GM18909 (cell line): ENCODE measurements at regions not wholly inside any gene's neighbourhood (a gene's known extent, or its start where the extent isn't known, plus 50 kb on each side); places are given as distances from the start of the nearest gene placed in this dataset.
"Not testable (repeated sequence)": the region's sequence is repeated elsewhere in the genome, so short reads cannot be mapped to it uniquely, and the experiment has no call there.

Source experiments
- ATAC-seq: cut with Tn5 transposase; IDR thresholded peaks from one replicate; pipeline ENCODE4 v1.9.1; 2021; ENCODE audit warnings: mild to moderate bottlenecking; ENCODE audit not compliant: unreplicated experiment, poor library complexity

DNA sequence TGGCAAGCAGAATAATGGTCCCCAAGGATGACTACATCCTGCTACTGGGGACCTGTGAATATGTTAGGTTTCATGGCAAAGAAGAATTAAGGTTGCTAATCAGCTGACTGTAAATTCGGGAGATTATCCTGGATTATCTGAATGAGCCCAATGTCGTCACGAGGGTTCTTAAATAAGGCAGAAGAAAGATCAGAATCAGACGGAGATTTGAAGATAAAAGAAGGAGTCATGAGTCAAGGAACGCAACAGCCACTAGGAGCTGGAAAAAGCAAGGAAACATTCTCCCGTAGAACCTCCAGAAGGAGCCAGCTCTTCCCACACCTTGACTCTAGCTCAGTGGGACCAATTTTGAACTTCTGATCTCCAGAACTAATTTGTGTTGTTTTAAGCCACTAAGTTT lies 82.9 kb upstream of the APBB1IP start:
- ATAC-seq, result no peak

DNA sequence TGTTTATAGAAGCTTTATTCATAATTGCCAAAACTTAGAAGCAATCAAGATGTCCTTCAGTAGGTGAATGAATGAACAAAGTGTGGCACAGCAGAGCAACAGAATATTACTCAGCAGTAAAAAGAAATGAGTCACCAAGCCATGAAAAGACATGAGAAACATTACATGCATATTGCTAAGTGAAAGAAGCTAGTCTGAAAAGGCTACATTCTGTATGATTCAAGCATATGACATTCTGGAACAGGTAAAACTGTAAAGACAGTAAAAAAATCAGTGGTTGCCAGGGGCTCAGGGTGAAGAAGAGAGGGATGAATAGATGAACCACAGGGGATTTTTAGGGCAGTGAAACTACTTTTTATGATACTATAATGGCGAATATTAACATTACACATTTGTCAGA lies 80.9 kb upstream of the APBB1IP start:
- peak; percentile 70 for ATAC-seq

DNA sequence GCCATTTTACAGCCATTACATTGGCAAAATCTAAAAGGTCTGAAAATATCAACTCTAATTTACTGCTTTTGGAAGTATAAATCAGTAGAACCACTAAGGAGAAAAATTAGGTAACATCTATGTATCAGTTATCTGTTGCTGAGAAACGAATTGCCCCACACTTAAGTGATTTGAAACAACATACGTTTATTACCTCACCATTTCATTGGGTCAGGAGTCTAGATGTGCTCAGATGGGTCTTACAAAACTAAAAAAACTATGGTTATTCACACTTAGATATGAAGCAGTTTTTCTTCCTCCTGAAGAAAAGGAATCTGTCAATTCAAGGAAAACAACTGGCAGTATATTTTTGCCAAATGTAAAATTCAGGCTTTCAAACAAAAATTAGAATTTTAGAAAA lies 80.1 kb upstream of the APBB1IP start:
- no peak for ATAC-seq

DNA sequence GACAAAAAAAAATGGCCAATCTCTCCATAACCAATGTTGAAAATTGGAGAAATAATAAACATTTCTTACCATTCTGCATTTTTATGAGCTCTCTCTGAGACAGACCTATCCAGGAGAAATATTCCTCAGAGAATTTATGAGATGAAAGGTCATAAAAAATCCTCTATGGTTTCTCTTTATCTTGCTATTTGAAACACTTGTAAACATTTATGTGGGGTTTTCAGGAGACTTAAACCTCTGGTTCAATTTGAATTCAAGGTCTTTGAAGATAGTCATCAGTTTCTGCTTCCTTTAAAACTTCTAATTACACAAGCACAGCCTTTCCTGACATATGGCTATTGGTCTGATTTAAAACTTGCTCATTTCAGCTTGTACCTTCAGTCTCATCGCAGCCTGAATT lies 78.5 kb upstream of the APBB1IP start:
- ATAC-seq, result no peak

DNA sequence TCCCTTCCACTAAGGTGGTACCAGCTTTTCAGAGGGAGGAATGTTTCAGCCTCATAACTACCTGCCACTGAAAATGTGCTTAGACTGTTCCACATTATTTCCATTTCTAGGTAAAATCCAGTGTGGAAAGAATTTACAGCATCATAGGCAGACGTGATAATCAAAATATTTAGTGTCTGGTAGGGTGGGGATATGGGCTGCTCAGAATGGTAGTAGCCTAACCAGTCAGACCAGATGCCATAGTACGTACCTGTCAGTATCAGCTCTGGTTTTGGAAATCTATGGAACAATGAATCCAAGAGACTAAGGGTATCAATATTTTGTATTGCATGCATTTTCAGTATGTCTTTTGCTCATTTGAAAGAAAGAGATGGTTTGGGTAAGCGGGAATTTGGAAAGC lies 76.8 kb upstream of the APBB1IP start:
- no peak for ATAC-seq

DNA sequence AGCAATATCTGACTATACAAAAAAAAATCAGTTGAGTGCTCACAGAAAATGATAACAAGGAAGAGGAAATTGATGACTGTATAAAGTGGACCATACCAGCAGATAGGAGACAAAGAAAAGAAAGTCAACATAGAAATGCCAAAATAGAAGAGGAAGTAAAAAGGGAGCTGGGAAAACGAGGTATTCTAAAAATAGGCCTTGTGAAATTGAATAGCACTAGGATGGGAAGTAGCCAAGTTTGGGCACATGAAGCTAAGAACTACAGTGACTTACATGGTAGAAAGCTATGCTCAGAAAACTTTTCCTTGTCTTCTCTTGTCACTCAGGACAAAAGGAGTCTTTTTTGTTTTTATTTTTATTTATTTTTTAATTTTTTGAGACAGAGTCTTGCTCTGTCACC lies 76.2 kb upstream of the APBB1IP start:
- ATAC-seq, result no peak

DNA sequence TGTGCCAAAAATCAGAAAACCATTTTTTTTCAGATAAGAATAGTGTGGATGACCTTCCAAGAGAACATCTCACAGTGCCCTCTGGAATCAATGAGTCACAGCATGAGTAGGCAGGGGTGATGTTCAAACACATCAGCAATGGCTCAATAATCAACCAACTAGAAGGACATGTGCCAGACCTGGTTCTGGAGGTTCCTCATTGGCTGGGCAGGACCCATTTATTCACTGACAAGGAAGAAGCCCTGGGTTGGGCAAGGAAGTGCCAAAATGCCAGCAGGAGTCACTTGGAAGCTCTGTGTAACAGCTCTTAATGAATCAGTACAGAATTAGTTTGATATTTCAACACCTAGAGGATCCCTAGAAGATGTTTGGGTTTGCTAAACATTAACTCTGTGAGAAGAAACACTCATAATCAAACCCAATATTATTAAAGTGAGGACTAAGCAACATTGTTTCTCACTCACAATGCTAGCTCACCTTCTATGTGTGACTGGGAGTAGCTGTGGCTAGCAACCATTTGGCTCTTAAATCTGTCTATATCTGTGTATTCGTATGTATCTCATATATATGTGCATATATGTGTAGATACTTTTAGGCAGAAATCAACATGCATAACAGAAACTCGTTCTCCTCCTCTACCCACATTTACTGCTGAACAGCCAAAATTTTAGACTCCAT lies 72.3 kb upstream of the APBB1IP start:
- no peak for ATAC-seq

DNA sequence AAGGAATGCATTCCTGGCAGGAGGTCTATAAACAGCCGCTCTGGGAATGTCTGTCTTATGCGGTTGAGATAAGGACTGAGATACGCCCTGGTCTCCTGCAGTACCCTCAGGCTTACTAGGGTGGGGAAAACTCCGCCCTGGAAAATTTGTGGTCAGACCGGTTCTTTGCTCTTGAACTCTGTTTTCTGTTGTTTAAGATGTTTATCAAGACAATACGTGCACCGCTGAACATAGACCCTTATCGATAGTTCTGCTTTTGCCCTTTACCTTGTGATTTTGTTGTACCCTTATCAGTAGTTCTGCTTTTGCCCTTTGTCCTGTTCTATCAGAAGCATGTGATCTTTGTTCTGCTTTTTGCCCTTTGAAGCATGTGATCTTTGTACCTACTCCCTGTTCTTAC lies 71.1 kb upstream of the APBB1IP start:
- not testable (repeated sequence) for ATAC-seq

DNA sequence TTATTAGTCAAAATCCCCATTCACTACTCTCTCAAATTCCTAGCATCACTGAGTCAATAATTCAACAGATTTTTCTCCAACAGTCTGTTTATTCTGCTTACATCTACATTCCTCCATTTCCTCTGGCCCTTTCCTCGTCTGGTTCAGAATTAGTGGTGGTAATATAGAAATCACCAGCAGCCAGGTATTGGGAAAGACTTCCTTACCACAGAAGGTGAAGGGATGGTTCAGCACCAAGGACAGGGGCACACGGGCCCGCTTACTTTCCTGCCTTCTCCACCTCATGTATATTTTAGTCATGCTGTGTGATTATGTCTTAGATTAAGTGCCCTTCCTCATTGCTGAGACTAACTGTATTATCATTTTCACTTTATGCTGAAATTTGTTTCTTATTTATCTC lies 70.4 kb upstream of the APBB1IP start:
- no peak for ATAC-seq

DNA sequence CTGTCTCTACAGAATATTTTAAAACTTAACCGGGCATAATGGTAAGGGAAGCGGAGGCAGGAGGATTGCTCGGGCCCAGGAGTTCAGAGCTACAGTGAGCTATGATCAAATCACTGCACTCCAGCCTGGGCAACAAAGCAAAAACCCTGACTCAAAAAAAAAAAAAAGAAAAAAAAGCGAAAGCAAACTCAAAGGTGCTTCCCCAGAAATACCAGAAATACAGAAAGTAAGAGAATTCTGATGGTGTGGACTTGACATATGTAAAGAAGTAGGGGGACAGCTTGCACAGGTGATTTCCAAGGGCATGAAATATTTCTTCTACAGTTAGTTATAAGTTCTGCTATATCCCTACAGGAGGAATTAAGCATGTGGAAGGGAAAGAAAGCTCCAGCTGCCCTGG lies 69.7 kb upstream of the APBB1IP start:
- ATAC-seq, result peak; percentile 49

DNA sequence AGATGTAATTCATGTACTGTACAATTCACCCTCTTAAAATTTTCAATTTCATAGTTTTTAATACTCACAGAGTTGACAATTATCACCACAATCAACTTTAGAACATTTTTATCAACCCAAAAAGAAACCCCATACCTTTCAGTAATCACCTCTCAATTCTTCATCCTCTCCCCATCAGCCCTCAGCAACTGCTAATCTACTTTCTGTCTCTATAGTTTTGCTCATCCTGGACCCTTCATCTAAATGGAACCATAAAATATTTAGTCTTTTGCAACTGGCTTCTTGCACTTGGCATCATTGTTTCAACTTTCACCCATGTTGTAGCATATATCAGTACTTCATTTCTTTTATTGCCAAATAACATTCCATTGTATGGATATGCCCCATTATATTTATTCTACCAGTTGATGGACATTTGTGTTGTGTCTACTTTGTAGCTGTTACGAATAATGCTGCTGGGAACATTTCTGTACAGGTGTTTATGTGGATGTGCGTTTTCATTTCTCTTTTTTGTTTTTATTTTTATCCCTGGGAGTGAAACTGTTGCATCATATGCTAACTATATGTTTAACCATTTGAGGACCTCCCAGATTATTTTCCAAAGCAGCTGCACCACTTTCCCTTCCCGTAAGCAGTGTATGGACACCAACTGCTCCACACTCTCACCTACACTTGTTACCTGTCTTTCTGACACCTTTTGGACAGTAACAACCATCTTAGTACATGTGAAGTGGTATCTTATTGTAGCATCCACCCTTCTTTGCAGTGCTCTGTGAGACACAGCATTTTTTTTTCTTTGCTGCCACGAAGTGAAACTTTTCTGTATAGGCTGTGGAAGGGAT lies 65.4 kb upstream of the APBB1IP start:
- ATAC-seq, result peak; percentile 71

DNA sequence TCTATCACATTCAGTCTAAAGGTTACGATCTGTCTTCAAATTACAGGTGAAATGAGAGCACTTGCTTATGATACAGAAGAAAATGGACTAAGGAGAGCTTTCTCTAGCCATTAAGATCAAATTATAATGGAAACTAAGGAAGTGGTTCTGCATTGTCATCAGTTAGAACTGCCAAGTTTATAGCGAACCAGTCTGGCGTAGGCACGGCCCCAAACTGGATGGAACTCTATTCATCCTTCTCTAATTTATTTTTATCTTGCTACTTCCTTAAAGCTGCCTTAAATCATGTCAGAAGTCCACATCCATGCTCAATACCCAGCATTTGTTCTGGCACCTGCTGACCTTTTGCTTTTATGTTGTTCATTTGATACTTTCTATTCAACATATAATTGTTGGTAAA lies 63.7 kb upstream of the APBB1IP start:
- ATAC-seq, result no peak

DNA sequence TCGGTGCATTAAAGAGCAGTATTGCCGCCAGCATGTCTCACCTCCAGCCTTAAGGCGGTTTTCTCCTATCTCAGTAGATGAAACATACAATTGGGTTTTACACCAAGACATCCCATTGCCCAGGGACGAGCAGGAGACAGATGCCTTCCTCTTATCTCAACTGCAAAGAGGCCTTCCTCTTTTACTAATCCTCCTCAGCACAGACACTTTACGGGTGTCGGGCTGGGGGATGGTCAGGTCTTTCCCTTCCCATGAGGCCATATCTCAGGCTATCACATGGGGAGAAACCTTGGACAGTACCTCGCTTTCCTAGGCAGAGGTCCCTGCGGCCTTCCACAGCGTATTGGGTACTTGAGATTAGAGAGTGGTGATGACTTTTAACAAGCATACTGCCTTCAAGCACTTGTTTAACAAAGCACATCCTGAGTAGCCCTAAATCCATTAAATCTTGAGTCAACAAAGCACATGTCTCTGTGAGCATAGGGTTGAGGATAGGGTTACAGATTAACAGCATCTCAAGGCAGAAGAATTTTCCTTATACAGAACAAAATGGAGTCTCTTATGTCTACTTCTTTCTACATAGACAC lies 60.8 kb upstream of the APBB1IP start:
- not testable (repeated sequence) for ATAC-seq

DNA sequence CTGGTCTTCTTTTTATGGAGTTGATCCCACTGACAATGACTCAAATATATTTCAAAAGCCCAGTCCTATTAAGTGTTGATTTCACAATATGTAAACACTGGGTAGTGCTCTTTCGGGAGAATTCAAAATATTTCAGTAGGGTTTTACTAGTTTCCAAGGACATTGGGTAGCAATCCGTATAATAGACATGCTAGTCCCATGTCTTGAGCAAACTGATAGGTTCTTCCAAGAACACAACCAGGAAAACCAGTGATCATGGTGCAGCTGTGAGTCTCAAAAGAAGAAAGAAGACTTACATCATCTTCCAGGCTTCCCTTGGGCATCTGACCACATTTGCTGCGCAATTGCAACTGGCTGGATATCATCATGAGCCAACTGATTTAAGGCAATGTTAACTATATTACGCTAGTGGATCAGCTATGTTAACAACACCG lies 59.3 kb upstream of the APBB1IP start:
- no peak for ATAC-seq

DNA sequence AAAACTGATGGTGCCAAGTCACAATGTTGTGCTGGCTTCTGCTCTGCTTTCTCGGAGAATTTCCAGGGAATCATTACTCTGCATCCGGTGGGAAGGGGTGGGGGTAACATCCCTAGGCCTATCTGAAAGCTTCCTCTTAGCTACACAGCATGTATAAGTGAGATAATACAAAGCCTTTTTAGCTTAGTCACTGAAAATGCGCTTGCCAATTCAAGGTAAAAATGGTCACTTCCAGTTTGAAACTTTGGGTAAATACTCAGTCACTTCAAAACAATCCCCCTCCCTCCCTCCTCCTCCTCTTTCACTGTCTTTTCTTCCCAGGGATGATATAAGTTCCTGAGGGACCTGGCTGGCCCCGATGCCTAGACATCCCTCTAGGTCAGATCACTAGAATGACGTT lies 57.3 kb upstream of the APBB1IP start:
- no peak for ATAC-seq

DNA sequence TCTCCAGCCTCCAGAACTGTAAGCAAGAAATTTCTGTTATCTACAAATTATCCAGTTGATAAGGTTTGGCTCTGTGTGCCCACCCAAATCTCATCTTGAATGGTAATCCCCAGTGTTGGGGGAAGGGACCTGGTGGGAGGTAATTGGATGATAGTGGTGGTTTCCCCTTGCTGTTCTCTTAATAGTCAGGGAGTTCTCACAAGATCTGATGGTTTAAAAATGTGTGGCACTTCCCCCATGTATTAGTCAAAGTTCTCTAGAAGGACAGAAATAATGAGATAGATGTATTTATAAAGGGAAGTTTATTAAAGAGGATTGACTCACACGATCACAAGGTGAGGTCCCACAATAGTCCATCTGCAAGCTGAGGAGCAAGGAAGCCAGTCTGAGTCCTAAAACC lies 56.2 kb upstream of the APBB1IP start:
- no peak for ATAC-seq

DNA sequence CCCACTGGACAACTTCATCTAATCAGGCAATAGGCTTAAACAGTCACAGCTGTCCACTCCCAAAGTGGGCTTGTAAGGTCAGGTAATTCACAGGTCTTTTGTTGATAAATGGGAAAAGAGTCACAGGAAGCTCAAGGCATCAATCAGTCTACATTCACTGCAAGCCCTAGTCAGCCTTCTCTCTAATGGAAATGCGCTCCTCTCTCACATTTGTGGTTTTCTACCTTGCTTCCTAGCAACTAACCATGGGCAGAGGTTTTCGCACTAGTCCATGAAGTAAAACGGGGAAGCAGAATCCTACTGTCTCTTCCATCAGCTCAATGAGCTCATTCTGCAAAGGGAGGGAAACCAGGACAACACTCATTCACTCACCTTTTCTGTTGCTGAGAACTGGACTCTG lies 53.5 kb upstream of the APBB1IP start:
- no peak for ATAC-seq

DNA sequence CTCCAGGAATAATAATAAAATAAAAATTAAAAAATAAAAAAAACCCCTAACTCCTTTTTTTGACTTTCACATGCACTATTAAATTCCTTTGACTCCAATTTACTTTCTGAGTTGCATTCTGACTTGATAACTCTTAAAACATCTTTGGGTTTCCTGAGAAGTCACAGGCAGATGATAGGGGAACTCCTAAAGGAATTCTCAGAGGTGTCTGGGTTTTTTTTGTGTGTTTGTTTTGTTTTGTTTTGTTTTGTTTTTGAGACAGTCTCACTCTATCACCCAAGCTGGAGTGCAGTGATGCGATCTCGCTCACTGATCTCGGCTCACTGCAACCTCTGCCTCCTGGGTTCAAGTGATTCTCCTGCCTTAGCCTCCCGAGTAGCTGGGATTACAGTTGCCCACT lies 52.7 kb upstream of the APBB1IP start:
- no peak for ATAC-seq

DNA sequence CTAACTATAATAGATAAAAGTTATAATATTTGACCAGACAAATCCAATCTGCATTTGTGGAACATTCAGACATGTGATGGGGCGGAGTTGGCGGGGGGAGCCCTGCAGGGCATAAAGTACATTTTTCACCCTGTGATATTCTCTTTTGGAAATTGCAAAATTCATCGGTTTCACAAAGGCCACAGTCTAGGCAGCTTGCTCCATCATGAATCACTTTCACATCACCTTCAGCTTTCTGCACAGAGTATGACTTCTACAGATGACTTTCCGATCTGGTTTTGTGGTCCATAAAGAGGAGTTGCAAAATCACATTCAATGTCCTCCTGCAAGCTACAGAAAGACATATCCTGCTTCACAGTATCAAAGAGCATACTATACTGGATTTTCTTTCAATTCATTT lies 51.4 kb upstream of the APBB1IP start:
- no peak for ATAC-seq
